22Rv1 (cell line): ENCODE measurements at regions not wholly inside any gene's neighbourhood (a gene's known extent, or its start where the extent isn't known, plus 50 kb on each side); places are given as distances from the start of the nearest gene placed in this dataset.
"Not testable (repeated sequence)": the region's sequence is repeated elsewhere in the genome, so short reads cannot be mapped to it uniquely, and the experiment has no call there.

ENCODE experiments used
- H3K27ac ChIP-seq: fragments of 450-650 bp; 2 replicates; pipeline ENCODE4 v1.5.1; 2017
- ZFX ChIP-seq: fragments of 450-650 bp; IDR thresholded peaks from 2 replicates; pipeline ENCODE4 v1.6.1; 2017; ENCODE audit warnings: antibody characterized with exemption, borderline replicate concordance
- TF ChIP-seq, protein P1 (sequence below): fragments of 450-650 bp; IDR thresholded peaks from 2 replicates; pipeline ENCODE4 v1.5.1; 2017; ENCODE audit warnings: mild to moderate bottlenecking

DNA sequence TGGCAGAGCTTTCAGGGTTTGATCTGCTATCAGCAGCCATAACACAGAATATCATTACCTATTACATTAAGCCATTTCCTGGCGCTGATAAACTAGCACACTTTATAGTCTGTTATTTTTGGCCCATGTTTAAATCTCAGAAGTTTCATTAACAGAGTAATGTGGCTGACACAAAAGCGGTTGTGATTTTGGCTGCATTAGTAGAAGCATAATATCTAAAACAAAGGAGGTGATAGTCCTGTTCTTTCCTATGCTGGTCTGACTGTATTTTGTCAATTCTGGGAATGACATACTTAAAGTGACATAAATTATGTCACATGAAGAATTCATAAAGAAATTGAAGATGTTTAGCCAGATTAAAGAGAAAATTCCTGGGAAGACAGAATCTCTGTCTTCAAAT, 151.3 kb upstream of the KCND3 start:
- no peak overlapping the region for H3K27ac ChIP-seq
- TF ChIP-seq, protein P1, sequence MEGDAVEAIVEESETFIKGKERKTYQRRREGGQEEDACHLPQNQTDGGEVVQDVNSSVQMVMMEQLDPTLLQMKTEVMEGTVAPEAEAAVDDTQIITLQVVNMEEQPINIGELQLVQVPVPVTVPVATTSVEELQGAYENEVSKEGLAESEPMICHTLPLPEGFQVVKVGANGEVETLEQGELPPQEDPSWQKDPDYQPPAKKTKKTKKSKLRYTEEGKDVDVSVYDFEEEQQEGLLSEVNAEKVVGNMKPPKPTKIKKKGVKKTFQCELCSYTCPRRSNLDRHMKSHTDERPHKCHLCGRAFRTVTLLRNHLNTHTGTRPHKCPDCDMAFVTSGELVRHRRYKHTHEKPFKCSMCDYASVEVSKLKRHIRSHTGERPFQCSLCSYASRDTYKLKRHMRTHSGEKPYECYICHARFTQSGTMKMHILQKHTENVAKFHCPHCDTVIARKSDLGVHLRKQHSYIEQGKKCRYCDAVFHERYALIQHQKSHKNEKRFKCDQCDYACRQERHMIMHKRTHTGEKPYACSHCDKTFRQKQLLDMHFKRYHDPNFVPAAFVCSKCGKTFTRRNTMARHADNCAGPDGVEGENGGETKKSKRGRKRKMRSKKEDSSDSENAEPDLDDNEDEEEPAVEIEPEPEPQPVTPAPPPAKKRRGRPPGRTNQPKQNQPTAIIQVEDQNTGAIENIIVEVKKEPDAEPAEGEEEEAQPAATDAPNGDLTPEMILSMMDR = no peak
- no peak for TF ChIP-seq ZFX

DNA sequence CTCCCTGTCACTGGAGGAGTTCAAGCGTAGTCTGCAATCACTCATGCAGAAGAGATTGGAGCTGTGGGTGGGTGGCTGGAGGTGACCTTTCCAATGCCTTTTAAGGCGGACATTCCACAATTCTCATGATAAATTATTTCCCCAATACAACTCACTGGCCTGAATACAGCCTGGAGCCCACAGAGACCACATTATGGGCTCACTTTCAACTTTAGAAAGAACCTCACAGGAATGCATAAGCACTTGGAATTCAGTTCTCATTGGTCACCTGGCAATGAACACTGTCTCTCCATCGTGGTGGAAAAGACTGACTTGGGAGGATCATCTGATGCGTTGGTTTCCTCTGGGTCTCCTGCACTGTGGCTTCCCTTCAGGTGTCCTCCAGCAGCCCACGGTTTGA, 151.8 kb upstream of the KCND3 start:
- H3K27ac ChIP-seq = no peak overlapping the region
- no peak for TF ChIP-seq ZFX
- TF ChIP-seq, protein P1 = no peak

DNA sequence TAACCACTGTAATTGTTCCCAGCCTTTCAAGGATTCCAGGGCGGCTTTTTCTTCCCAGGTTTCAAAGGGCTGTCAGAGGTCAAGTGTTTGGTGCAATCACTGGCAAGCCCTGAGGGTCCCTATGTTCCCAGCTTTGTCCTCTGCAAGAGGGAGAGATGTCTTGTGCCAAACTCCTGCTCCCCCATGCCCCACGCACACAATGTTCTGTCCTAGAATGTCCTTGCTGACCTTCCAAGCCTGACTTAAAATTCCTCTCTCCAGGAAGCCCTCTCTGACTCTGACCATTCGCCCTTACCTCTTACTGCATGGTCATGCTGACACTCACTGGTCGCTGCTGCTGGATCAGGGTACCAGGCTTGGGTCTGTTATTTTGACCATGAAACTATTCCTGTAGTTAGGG, 152.5 kb upstream of the KCND3 start:
- no peak overlapping the region for H3K27ac ChIP-seq
- TF ChIP-seq, protein P1 = no peak
- no peak for TF ChIP-seq ZFX

DNA sequence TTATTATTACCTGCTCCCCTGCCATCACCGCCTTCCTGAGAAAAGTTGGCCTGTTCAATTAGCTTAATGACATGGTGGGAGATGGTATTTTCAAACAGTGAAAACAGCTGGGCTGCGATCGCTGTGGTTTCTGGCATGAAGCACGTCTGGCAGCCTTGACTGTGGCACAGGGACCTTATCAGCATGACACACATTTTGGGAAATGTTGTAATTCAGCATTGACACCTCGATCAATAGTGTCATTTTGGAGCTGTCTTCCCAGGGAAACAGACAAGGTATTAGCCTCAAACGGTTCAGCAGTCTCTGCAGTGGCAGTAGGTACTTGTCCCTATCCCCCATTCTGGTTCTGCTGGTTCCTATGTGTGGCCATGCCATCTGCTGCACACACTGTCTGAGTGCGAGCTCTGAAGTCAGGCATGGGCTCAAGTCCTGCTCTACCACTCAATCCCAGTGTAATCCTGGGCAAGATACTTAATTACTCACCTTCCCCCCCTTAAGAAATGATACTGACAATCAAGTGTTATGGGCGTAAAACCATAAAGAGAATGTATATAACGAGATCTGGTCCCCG, 154.5 kb upstream of the KCND3 start:
- TF ChIP-seq ZFX = no peak
- TF ChIP-seq, protein P1 = no peak

DNA sequence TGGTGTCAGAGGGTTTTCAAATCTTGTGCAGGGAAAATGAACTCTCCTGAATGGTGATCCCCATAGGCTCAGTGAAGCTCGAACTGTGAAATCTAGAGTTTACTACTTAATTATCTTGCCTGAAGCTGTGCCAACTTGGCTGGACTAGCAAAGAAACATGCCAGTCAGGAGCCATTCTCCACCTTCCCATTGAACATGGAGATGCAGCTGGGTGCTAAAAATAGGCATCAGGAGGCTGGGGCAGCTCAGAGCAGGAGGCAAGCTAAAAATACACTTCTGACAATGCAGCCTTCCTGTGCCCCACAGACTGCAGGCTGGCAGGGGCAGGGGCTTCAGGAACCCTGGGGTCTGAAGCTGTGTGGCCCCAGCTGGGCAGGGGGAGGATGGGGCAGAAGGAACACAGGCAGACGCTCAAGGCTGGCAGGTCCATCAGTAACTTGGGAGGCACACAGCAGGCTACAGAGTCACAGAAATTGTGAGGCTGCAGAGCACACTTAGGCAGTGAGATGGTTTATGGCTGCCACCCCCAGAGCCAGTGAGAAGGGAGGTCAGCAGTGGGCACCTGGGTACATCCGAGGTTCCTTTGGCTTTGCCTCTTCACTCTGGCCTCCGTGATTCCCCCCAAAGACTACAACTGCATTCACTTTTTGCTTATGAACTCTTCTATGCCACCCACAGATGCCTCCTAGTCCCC, 155.4 kb upstream of the KCND3 start:
- no peak overlapping the region for H3K27ac ChIP-seq
- TF ChIP-seq ZFX = no peak
- TF ChIP-seq, protein P1 = no peak

More for the DNA sequence above, 154.5 kb upstream of the KCND3 start:
- no peak overlapping the region for H3K27ac ChIP-seq

DNA sequence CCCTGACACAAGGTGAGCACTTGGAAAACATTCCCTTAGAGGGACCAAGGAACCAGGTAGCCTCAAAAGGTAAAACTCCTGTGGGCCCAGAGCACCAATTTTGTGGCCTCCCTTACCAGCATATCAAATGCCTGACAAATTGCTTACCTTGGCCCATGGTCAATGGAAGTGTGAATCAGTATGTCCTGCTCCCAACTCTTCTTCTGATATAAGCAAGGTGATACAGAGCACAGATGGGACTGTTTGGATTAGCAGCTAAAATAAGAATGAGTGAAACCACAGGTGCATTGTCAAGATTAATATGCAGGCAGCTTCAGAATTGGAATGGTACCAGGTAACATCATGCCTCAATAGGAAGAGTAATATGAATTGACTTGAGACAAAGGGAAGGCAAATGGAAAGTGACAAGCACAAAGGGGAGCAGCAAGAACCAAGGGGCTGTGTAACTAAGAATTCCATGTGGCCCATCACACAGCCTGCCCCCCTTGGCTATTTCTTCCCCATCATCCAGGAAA, 156.8 kb upstream of the KCND3 start:
- no peak overlapping the region for H3K27ac ChIP-seq

DNA sequence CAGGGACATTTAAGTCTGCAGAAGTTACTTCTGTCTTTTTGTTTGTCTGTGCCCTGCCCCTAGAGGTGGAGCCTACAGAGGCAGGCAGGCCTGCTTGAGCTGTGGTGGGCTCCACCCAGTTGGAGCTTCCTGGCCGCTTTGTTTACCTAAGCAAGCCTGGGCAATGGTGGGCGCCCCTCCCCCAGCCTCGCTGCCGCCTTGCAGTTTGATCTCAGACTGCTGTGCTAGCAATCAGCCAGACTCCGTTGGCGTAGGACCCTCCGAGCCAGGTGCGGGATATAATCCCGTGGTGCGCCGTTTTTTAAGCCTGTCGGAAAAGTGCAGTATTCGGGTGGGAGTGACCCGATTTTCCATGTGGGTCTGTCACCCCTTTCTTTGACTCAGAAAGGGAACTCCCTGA, 170.7 kb upstream of the KCND3 start:
- H3K27ac ChIP-seq = not testable (repeated sequence)

More for the DNA sequence above, 156.8 kb upstream of the KCND3 start:
- TF ChIP-seq ZFX = no peak
- TF ChIP-seq, protein P1 = no peak

DNA sequence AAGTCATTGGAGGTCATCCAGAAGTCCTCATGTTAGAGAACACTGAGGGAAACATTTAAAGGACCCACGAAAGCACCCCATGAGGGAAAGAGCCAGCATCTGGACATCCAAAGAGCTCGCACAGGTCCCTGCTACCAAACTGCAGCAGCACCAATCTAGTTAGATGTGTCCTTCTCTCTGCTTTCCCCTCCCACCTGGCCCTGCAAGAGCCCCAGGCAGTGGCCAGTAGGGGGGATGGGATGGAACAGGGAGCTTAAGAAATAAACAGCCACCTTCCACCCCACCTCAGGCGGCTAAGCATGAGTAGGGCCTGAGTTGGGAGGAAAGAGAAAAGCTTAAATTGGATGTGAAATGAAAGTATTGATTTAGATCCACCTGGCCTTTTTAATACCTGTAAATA, 175.9 kb upstream of the KCND3 start:
- TF ChIP-seq, protein P1 = no peak
- TF ChIP-seq ZFX = no peak
- no peak overlapping the region for H3K27ac ChIP-seq
